Left hindlimb (tissue), 1 donor: ENCODE measurements at regions not wholly inside any gene's neighbourhood (a gene's known extent, or its start where the extent isn't known, plus 50 kb on each side); places are given as distances from the start of the nearest gene placed in this dataset.

ENCODE experiments used
- DNase-seq: peaks from one replicate; pipeline ENCODE4 v3.0.0-alpha.2; 2018

GRCh38 chr1:177838907-177839485 is 130.9 kb downstream of the SEC16B start:
- no peak for DNase-seq

DNA sequence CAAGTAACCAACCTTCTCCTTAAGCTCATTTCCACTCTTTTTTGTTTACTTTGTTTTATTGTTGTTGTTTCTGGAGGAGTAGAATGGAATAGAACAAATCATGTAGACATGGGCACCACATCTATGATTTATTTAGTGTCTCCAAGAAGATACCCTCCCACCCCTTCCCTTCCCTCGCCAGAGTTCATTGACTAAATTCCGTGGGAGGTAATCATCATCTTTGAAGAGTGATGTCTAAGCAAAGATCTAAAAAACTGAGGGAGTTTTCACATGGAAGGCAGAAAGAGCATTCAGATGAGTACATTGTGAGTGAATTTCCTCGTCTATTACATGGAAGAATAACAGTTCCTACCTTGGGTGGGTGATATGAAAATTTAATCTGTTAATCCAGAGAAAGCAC is 136.2 kb downstream of the SEC16B start:
- no peak for DNase-seq

- DNase-seq, result no peak
Observed at GRCh38 chr1:177830531-177831135, 139.2 kb downstream of the SEC16B start.

- DNase-seq, result no peak
Observed at GRCh38 chr1:177825276-177825901, 144.5 kb downstream of the SEC16B start.

DNA sequence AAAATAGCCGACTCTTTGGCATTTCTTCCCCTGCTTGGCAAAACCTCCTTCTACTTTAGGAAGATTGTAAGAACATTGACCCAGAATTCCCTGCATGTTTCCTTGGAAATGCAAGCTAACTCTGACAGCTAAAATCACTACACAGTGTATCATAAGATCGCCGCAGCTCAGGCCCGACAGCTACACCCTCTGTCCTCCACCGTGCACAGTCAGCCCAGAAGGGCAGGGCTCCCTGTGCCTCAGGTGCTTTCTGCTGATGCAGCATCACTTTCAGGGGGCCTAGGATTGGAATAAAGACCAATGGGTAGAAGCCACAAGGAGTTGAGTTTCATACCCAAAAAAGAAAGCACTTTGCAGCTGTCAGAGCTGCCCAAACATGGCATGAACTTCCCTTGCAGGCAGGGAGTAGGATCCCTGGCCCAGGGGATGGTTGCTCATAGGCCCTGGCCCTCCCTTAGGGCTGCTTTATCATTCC is 145.3 kb downstream of the SEC16B start:
- no peak for DNase-seq

- no peak for DNase-seq
Observed at GRCh38 chr1:177820213-177820612, 149.6 kb downstream of the SEC16B start.

DNA sequence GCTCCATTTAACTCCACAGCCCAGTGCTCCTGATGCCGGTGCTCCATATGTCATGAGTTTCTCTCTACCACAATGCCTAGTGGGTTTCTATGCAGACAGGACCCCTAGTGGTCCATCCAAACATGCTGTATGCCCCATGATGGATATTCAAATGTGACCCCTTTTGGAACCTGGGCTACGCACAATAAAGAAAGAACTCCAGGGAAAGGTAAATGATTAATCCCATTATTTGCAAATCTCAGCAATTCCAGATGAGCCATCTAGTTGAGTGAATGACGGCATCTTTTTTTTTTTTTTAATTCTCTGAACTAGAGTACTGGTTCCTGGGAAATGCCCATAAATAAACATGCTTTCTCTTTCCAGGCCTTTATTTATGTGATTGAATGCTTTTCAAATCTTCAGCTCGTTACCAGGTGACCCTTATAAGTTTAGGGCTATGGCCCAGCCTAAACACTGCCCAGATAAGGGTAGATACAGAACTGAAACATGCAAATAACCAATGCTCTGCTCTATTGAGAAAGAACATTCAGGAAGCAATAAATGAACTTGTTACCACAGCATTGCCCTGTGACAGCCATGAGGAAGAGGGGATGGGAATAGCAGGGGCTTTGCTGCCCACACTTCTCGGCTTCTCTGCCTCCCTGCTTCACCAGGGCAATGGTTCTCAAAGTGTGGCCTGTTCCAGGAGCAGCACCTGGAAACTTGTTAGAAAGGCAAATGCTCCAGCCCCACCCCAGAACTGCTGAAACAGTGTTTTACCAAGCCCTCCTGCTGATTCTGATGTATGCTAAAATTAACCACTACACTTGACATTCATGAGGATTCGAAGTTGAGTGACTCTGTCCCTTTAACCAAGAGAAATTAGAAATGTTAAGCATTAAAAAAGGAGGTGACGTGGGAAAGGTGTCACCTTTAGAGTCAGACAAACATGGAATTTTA is 151.7 kb downstream of the SEC16B start:
- no peak for DNase-seq

DNA sequence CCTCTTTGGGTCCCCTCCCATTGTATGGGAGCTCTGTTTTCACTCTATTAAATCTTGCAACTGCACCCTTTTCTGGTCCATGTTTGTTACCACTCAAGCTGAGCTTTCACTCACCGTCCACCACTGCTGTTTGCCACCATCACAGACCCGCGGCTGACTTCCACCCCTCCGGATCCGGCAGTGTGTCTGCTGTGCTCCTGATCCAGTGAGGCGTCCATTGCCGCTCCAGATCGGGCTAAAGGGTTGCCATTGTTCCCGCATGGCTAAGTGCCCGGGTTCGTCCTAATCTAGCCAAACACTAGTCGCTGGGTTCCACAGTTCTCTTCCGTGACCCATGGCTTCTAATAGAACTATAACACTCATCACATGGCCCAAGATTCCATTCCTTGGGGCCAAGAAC is 157.2 kb downstream of the SEC16B start:
- no peak for DNase-seq

GRCh38 chr1:177812144-177812543 is 157.7 kb downstream of the SEC16B start:
- DNase-seq, result no peak

- DNase-seq, result no peak
Observed at GRCh38 chr1:177811429-177811828, 158.4 kb downstream of the SEC16B start.

DNA sequence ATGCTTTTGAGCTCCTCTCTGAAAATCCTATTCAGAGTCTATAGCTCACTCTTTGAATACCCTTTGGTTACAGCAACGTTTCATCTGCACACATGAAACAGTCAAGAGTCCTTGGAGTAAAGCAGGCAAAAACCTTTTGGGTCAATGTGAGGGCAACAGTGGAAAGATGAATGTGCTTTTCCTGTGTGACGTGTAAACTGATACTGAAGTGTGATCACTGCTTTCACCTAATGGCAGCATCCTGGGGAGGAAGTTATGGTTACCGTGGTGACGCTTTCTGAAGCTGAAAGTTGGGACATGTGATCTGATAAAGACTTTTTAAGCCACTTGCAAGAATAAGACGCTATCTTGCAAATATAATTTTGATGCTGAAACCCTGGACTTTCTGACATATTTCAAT is 160.0 kb downstream of the SEC16B start:
- DNase-seq, result no peak

GRCh38 chr1:177802304-177802703 is 167.6 kb downstream of the SEC16B start:
- DNase-seq, result no peak

- no peak for DNase-seq
Observed at GRCh38 chr1:177801790-177802189, 168.1 kb downstream of the SEC16B start.

DNA sequence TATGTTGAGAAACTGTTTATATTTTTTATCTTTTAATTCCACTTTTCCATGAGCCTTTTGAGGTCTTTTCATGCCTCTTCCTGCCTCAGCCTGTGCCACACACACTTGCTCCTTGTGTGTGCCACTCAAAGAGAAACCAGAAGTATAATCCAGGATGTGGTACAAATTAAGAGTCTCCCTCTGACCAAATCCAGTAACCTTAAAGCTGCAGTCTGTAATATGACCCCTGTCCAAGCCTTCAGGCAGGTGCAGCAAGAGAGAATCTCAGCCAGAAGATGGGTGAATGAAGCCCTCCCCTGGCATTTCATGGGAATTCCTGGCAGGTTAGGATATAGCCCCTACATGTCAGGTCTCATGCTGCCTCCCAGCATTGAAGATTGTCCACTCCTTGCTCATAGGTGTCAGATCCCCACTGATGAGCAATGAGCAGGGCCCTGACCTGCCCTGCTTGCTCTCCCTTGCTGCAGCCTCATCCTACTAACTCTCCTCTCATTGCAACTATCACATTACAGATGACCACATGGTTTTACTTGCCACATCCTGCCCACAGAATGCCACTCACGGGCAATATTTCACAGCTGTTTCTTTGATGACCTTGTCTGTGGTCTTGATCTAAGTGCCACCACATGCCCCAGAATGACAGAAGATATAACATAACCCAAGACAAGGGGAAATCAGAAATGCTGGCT is 169.3 kb downstream of the SEC16B start:
- no peak for DNase-seq

- no peak for DNase-seq
Observed at GRCh38 chr1:177799746-177800145, 170.1 kb downstream of the SEC16B start.

GRCh38 chr1:177798614-177799013 is 171.2 kb downstream of the SEC16B start:
- DNase-seq, result no peak

DNA sequence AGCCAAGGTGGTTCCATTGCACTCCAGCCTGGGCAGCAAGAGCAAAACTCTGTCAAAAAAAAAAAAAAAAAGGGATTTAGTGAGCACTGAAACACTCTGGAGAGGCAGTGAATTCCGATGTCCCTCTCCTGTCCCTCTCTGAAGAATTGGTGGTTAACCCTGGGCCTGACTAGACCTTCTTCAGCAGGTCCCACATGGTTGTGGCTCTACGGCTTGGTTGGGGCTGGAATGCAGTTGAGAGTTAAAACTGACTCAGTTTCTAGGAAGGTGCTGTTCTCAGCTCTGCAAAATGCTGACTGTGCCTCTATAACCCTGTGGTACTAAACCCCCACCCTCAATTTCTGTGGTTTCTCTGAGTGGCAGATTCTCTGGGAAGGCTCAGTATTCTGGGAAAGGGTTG is 173.3 kb downstream of the SEC16B start:
- no peak for DNase-seq

DNA sequence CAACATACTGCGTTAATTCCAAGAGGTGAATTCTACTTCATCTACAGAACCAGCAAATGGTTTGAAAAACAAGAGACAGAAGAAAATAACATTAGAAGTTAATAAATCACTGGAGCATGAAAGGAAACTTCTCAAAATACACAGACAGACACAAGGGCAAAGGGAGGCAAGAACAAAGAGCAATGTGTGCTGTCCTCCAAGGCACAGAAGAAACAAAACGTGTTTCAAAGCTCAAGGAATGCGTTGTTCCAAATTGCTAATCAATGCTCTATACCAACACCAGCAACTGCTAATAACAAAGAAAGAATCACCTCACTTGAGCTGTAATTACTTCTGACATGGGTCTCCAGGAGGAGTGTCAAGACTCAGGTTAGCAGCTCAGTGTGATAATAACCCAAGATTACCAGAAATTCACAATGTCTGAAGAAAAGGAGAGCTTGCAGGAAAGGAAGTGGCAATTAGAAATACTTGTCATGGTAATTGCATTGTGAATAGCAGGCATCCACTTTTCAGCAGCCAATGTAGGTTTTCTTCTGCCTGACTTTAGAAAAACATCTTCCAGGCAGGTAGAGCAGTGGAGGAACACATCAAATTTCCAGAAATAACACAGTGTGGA is 175.4 kb downstream of the SEC16B start:
- no peak for DNase-seq

- no peak for DNase-seq
Observed at GRCh38 chr1:177793900-177794299, 176.0 kb downstream of the SEC16B start.

DNA sequence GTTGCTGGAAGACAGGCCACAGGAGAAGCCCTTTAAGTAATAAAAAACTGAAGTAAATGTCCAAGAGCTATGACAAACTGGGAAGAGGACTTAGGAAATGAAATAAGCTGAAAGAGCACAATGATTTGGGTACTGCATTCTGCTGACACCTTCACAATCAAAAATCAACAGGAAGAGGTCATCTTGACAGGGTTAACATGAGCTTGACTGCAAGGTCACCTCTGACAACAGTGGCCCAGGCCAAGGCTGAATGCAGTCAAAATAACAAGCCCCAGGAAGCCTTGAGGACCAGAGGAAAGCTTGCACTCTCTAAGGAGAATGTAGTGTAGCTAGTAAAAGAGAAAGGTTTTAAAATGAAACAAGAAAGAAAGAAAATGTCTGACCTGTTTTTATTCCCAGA is 179.3 kb downstream of the SEC16B start:
- no peak for DNase-seq

GRCh38 chr1:177789956-177790355 is 179.9 kb downstream of the SEC16B start:
- no peak for DNase-seq

GRCh38 chr1:177786176-177786745 is 183.6 kb downstream of the SEC16B start:
- no peak for DNase-seq
